ENCODE measurements at regions not wholly inside any gene's neighbourhood (a gene's known extent, or its start where the extent isn't known, plus 50 kb on each side); places are given as distances from the start of the nearest gene placed in this dataset.

DNA sequence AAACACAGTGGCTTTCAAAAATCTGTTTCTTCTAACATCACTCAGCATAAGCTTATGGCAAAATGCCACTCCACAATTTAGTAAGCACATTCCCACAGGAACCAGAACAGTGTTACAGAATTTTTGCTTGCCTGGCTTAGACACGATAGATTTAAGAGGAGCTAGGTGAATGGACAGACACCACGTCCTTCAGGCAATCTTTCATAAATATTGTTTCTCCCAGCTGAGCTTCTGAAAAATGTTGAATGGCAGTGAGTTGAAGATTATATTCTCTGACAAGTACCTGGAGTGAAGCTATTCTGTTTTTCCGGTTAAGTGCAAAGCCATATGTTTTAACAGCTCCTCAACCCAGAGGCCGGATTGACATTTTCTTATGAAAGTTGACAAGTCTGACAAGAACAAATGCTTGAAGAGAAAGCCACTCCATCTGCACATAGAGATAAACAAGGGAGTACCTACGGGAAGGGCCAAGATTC, 102.0 kb downstream of the FSCB start:
- no peaks in the 10 kb centered on the region for H3K9me3 ChIP-seq
- ATAC-seq (ENCODE audit: insufficient number of reproducible peaks, low FRiP score, low read depth) = no peak
- TF ChIP-seq CTCF (IDR thresholded peaks at IDR 0.05) = no peak
- H3K27ac ChIP-seq = no peak overlapping the region
- H3K36me3 ChIP-seq = no peaks in the 10 kb centered on the region
- DNase-seq (ENCODE audit: low spot score) = no peak
- H3K4me3 ChIP-seq = no peak overlapping the region
- H3K27me3 ChIP-seq (replicated peaks; ENCODE audit: insufficient read depth) = no peaks in the 10 kb centered on the region
- H3K4me1 ChIP-seq (ENCODE audit: control insufficient read depth in 1 of 2, low read depth in 2 of 2) = no peaks in the 10 kb centered on the region

DNA sequence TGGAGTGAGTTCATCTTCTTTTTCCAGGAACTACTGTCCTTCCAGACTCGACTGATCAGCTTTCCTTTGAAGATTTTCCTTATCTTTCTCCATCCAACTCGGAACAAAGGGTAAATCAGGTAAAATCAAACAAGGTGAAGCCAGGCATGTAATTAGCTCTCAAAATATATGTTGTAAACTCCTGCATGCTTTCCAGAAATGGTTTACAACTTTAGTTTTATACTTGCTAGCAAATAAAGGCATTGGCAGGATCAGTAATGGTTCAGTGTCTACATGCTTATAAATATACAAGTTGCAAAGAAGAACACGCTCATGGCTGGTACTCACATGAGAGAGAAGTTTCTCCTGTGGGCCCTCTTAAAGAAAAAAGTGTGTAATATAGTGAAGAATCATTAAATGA, 102.5 kb downstream of the FSCB start:
- Histone ChIP-seq H3K4me3 (no peak overlapping the region), H3K27me3 (replicated peaks; ENCODE audit: insufficient read depth) (no peaks in the 10 kb centered on the region), H3K4me1 (ENCODE audit: control insufficient read depth in 1 of 2, low read depth in 2 of 2) (no peaks in the 10 kb centered on the region), H3K36me3 (no peaks in the 10 kb centered on the region), H3K9me3 (no peaks in the 10 kb centered on the region), H3K27ac (no peak overlapping the region)
- DNase-seq (ENCODE audit: low spot score) (no peak), ATAC-seq (ENCODE audit: insufficient number of reproducible peaks, low FRiP score, low read depth) (no peak)
- TF ChIP-seq CTCF (IDR thresholded peaks at IDR 0.05) = no peak

DNA sequence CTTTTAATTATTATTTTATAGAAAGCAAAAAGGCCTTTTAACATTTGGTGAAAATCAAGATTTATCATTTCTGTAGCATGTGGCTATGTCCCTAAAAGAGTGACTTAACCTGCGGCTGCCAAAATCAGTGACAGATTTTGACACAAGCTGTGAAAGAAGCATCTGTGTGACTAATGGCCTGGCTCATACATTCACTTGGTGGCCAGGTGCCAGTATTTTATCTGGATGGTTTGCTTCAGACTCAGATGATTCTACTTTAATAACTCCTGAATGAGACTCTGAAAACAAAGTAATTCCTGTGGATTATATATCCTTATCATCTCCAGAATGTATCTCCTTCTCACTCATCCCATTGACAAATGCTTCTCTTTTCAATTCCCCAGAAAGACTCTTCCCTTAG, 103.0 kb downstream of the FSCB start:
- Histone ChIP-seq H3K9me3 (no peaks in the 10 kb centered on the region), H3K27me3 (replicated peaks; ENCODE audit: insufficient read depth) (no peaks in the 10 kb centered on the region), H3K4me1 (ENCODE audit: control insufficient read depth in 1 of 2, low read depth in 2 of 2) (no peaks in the 10 kb centered on the region), H3K4me3 (no peak overlapping the region), H3K27ac (no peak overlapping the region), H3K36me3 (no peaks in the 10 kb centered on the region)
- ATAC-seq (ENCODE audit: insufficient number of reproducible peaks, low FRiP score, low read depth) (no peak), DNase-seq (ENCODE audit: low spot score) (no peak)
- no peak for TF ChIP-seq CTCF (IDR thresholded peaks at IDR 0.05)

DNA sequence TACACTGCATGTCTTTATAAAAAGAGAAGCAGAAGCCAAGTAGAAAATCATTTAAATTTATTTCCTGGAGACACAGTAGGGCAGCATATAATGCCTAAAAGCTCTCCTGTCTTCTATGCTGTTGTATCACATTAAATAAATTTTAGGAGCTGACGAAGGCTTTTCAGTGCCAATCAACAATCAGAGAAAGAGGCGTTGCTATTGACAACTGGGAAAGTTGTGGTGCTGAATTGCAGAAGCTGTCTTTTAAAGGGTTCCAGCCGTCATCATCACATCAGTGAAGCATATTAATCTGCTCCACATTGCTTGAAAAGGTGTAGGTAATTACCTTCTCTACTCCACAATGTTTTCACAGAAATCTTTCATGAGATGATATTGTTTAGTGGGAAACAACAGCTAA, 103.9 kb downstream of the FSCB start:
- H3K36me3 ChIP-seq = no peaks in the 10 kb centered on the region
- no peak overlapping the region for H3K4me3 ChIP-seq
- no peak for DNase-seq (ENCODE audit: low spot score)
- H3K27me3 ChIP-seq (replicated peaks; ENCODE audit: insufficient read depth) = no peaks in the 10 kb centered on the region
- no peak for TF ChIP-seq CTCF (IDR thresholded peaks at IDR 0.05)
- no peaks in the 10 kb centered on the region for H3K9me3 ChIP-seq
- H3K4me1 ChIP-seq (ENCODE audit: control insufficient read depth in 1 of 2, low read depth in 2 of 2) = no peaks in the 10 kb centered on the region
- no peak overlapping the region for H3K27ac ChIP-seq
- ATAC-seq (ENCODE audit: insufficient number of reproducible peaks, low FRiP score, low read depth) = no peak

- no peaks in the 10 kb centered on the region for H3K27me3 ChIP-seq (replicated peaks; ENCODE audit: insufficient read depth)
- no peaks in the 10 kb centered on the region for H3K9me3 ChIP-seq
- DNase-seq (ENCODE audit: low spot score) = no peak
- H3K36me3 ChIP-seq = no peaks in the 10 kb centered on the region
- H3K4me1 ChIP-seq (ENCODE audit: control insufficient read depth in 1 of 2, low read depth in 2 of 2) = no peaks in the 10 kb centered on the region
- TF ChIP-seq CTCF (IDR thresholded peaks at IDR 0.05) = no peak
- ATAC-seq (ENCODE audit: insufficient number of reproducible peaks, low FRiP score, low read depth) = no peak
- no peak overlapping the region for H3K4me3 ChIP-seq
- H3K27ac ChIP-seq = no peak overlapping the region
Observed at GRCh38 chr14:44396226-44396625, 110.9 kb downstream of the FSCB start.

Data from thoracic aorta (tissue), 2 donors.